IPS-NIHi11 (cell line): ENCODE measurements at regions not wholly inside any gene's neighbourhood (a gene's known extent, or its start where the extent isn't known, plus 50 kb on each side); places are given as distances from the start of the nearest gene placed in this dataset.
"Not testable (repeated sequence)": the region's sequence is repeated elsewhere in the genome, so short reads cannot be mapped to it uniquely, and the experiment has no call there.

Experiments
- DNase-seq: peaks from one replicate; pipeline ENCODE4 v3.0.0; 2012; ENCODE audit warnings: mixed read lengths, low spot score

GRCh38 chr20:55412508-55412907 is 592.8 kb downstream of the CBLN4 start:
- not testable (repeated sequence) for DNase-seq

- DNase-seq = no peak
Observed at GRCh38 chr20:55406891-55407290, 598.4 kb downstream of the CBLN4 start.

- DNase-seq = no peak
Observed at GRCh38 chr20:55394592-55394991, 610.7 kb downstream of the CBLN4 start.

GRCh38 chr20:55390791-55391190 is 614.5 kb downstream of the CBLN4 start:
- DNase-seq = no peak

GRCh38 chr20:55386686-55387085 is 618.6 kb downstream of the CBLN4 start:
- no peak for DNase-seq

- DNase-seq = no peak
Observed at GRCh38 chr20:55375920-55376319, 629.4 kb downstream of the CBLN4 start.

- no peak for DNase-seq
Observed at GRCh38 chr20:55365745-55366144, 639.6 kb downstream of the CBLN4 start.

GRCh38 chr20:55360895-55361294 is 644.4 kb downstream of the CBLN4 start:
- DNase-seq = no peak

- DNase-seq = no peak
Observed at GRCh38 chr20:55354720-55355119, 650.6 kb downstream of the CBLN4 start.

GRCh38 chr20:55353206-55353605 is 652.1 kb downstream of the CBLN4 start:
- DNase-seq = no peak

GRCh38 chr20:55348223-55348622 is 657.1 kb downstream of the CBLN4 start:
- DNase-seq = no peak

GRCh38 chr20:55342822-55343221 is 662.5 kb downstream of the CBLN4 start:
- DNase-seq = no peak

GRCh38 chr20:55333798-55334197 is 671.5 kb downstream of the CBLN4 start:
- DNase-seq = no peak

- no peak for DNase-seq
Observed at GRCh38 chr20:55329108-55329507, 676.2 kb downstream of the CBLN4 start.

- DNase-seq = no peak
Observed at GRCh38 chr20:55322745-55323144, 682.6 kb downstream of the CBLN4 start.

GRCh38 chr20:55316753-55317152 is 688.6 kb downstream of the CBLN4 start:
- no peak for DNase-seq

- not testable (repeated sequence) for DNase-seq
Observed at GRCh38 chr20:55310844-55311243, 694.5 kb downstream of the CBLN4 start.

- DNase-seq = no peak
Observed at GRCh38 chr20:55291261-55291660, 714.1 kb downstream of the CBLN4 start.

GRCh38 chr20:55283889-55284288 is 721.4 kb downstream of the CBLN4 start:
- DNase-seq = no peak

- no peak for DNase-seq
Observed at GRCh38 chr20:55273149-55273548, 732.2 kb downstream of the CBLN4 start.

GRCh38 chr20:55271371-55271770 is 733.9 kb downstream of the CBLN4 start:
- no peak for DNase-seq

- DNase-seq = no peak
Observed at GRCh38 chr20:55269913-55270312, 735.4 kb downstream of the CBLN4 start.

- no peak for DNase-seq
Observed at GRCh38 chr20:55266361-55266760, 739.0 kb downstream of the CBLN4 start.

- DNase-seq = no peak
Observed at GRCh38 chr20:55264703-55265239, 740.5 kb downstream of the CBLN4 start.

GRCh38 chr20:55258559-55258958 is 746.8 kb downstream of the CBLN4 start:
- DNase-seq = no peak
